ENCODE measurements at regions not wholly inside any gene's neighbourhood (a gene's known extent, or its start where the extent isn't known, plus 50 kb on each side); places are given as distances from the start of the nearest gene placed in this dataset.

DNA sequence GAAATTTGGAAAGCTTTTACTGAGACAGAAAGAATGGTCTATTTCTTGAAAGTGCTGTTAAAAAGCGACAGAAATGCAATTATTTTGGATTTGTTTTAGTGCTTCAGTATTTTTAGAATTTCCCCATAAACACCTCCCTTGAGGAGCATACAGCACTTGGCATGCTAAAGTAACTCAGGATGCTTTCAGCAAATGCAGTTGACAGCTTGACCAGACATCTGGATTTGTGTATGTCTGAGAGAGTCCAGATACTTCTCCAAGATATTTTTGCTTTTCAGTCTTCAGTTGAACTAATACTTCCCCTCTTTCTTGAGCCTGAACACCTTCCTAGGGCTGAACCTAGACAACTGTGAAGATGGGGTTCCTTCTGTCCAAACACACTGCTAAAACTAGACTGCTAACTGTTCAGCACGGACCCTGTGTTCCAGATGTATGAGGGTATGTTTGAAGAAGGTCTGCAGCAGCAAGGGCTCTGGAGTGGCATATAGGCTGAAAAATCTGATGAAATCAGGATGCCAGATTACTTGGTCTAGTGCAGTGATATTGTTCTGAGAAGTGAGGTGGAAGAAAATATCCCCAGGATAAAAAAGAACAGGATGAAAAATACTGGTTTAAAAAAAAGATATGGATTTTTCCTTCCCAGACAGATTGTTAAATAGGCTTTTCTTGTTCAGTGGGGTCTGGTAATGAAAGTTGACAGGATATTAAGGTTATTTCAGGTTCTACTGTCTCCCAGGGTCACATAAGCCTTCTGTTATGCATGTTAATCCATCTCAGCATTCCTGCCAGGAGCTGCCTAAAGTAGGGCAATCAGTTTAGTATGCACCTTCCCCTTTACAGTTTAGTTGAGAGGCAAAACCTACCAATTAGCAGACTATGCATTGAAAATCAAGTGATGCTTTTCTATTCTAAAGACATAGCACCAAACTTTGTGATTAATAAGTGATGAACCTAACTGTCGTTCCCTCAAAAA is 516.9 kb upstream of the TBL1XR1 start:
- TF ChIP-seq CTCF (IDR thresholded peaks at IDR 0.05) (no peak), POLR2A (IDR thresholded peaks at IDR 0.05) (no peak)
